ENCODE measurements at regions not wholly inside any gene's neighbourhood (a gene's known extent, or its start where the extent isn't known, plus 50 kb on each side); places are given as distances from the start of the nearest gene placed in this dataset.
"Not testable (repeated sequence)": the region's sequence is repeated elsewhere in the genome, so short reads cannot be mapped to it uniquely, and the experiment has no call there.

- no peak for DNase-seq
These were observed 598.3 kb upstream of the BCHE start for GRCh38 chr3:166435469-166436057.

GRCh38 chr3:166433060-166433459 lies 595.8 kb upstream of the BCHE start:
- DNase-seq, result no peak

- DNase-seq, result no peak
These were observed 588.8 kb upstream of the BCHE start for GRCh38 chr3:166425900-166426611.

- no peak for DNase-seq
These were observed 587.8 kb upstream of the BCHE start for GRCh38 chr3:166425021-166425420.

GRCh38 chr3:166423824-166424513 lies 586.7 kb upstream of the BCHE start:
- DNase-seq, result not testable (repeated sequence)

- no peak for DNase-seq
These were observed 585.3 kb upstream of the BCHE start for GRCh38 chr3:166422556-166422955.

GRCh38 chr3:166420071-166420470 lies 582.8 kb upstream of the BCHE start:
- no peak for DNase-seq

- no peak for DNase-seq
These were observed 568.7 kb upstream of the BCHE start for GRCh38 chr3:166405896-166406295.

- DNase-seq, result no peak
These were observed 568.2 kb upstream of the BCHE start for GRCh38 chr3:166405465-166405864.

GRCh38 chr3:166390303-166390702 lies 553.1 kb upstream of the BCHE start:
- no peak for DNase-seq

GRCh38 chr3:166388321-166388720 lies 551.1 kb upstream of the BCHE start:
- no peak for DNase-seq

- DNase-seq, result no peak
These were observed 535.4 kb upstream of the BCHE start for GRCh38 chr3:166372571-166373106.

GRCh38 chr3:166367947-166368533 lies 530.8 kb upstream of the BCHE start:
- no peak for DNase-seq

- DNase-seq, result no peak
These were observed 525.5 kb upstream of the BCHE start for GRCh38 chr3:166362698-166363097.

GRCh38 chr3:166360720-166361119 lies 523.5 kb upstream of the BCHE start:
- no peak for DNase-seq

GRCh38 chr3:166351461-166351860 lies 514.2 kb upstream of the BCHE start:
- no peak for DNase-seq

GRCh38 chr3:166340604-166341266 lies 503.5 kb upstream of the BCHE start:
- DNase-seq, result no peak

GRCh38 chr3:166324401-166324800 lies 487.2 kb upstream of the BCHE start:
- DNase-seq, result no peak

- no peak for DNase-seq
These were observed 485.2 kb upstream of the BCHE start for GRCh38 chr3:166322391-166322790.

GRCh38 chr3:166307756-166308350 lies 470.6 kb upstream of the BCHE start:
- no peak for DNase-seq

GRCh38 chr3:166304584-166304983 lies 467.4 kb upstream of the BCHE start:
- no peak for DNase-seq

- DNase-seq, result no peak
These were observed 466.5 kb upstream of the BCHE start for GRCh38 chr3:166303681-166304080.

GRCh38 chr3:166302331-166302730 lies 465.1 kb upstream of the BCHE start:
- DNase-seq, result no peak
